Stomach (tissue), 4 donors: ENCODE measurements at regions not wholly inside any gene's neighbourhood (a gene's known extent, or its start where the extent isn't known, plus 50 kb on each side); places are given as distances from the start of the nearest gene placed in this dataset.

Source experiments
- POLR2AphosphoS5 ChIP-seq, 3 donors: sonication (generic); formaldehyde crosslinking; IDR thresholded peaks; one replicate each; pipeline ENCODE4 v1.6.1; 2016; ENCODE audit warnings: antibody characterized with exemption in 3 of 3
- TF ChIP-seq, protein P1 (sequence below), 7 experiments: fragments of 450-650 bp in 4 of 7; fragments of 200-600 bp in 3 of 7; sonication (generic) in 3 of 7; IDR thresholded peaks; one replicate each; pipeline ENCODE4 v1.5.1; 2016 to 2019; ENCODE audit warnings: antibody characterized with exemption in 7 of 7, control low read depth in 2 of 7, mild to moderate bottlenecking in 1 of 7

DNA sequence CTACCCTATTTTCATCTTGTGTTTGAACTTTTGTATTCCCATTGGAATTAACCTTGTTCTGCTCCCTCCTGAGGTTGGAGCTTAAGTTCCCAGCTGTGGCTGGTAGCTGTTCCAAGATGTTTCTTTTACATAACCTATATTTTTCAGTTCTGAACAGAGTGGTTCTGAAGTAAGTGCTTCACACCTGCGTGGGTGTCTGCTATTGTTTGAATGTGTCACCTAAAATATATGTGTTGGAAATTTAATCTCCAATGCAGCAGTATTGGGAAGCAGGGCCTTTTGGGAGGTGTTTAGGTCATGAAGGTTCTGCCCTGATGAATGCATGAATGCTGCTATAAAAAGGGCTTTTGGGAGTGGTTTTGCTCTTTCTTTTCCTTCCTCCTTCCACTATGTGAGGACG is 123.8 kb downstream of the LACC1 start:
- no peak for TF ChIP-seq POLR2AphosphoS5 (IDR thresholded peaks at IDR 0.05)
- TF ChIP-seq, protein P1, sequence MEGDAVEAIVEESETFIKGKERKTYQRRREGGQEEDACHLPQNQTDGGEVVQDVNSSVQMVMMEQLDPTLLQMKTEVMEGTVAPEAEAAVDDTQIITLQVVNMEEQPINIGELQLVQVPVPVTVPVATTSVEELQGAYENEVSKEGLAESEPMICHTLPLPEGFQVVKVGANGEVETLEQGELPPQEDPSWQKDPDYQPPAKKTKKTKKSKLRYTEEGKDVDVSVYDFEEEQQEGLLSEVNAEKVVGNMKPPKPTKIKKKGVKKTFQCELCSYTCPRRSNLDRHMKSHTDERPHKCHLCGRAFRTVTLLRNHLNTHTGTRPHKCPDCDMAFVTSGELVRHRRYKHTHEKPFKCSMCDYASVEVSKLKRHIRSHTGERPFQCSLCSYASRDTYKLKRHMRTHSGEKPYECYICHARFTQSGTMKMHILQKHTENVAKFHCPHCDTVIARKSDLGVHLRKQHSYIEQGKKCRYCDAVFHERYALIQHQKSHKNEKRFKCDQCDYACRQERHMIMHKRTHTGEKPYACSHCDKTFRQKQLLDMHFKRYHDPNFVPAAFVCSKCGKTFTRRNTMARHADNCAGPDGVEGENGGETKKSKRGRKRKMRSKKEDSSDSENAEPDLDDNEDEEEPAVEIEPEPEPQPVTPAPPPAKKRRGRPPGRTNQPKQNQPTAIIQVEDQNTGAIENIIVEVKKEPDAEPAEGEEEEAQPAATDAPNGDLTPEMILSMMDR (IDR thresholded peaks at IDR 0.05), result no peak
